ENCODE measurements at regions not wholly inside any gene's neighbourhood (a gene's known extent, or its start where the extent isn't known, plus 50 kb on each side); places are given as distances from the start of the nearest gene placed in this dataset.

DNA sequence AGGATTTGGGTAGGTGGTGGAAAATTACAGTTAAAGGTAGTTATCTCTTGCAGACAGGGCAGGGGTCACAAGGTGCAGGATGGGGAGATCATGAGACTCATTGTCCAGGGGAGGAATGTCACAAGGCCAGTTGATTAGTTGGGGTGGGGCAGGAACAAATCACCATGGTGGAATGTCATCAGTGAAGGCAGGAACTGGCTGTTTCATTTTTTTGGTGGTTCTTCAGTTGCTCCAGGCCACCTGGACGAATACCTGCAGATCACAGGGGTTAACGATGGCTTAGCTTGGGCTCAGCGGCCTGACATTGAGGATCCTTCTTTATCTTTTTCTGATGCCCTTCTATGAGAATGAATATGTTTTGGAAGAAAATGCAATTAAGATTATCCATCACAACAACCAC is 87.1 kb downstream of the KPNA2 start:
- no peak overlapping the region for H2BK5ac ChIP-seq (ENCODE audit: insufficient read length, low read length)
- no peak overlapping the region for H3K4me2 ChIP-seq (ENCODE audit: insufficient read depth, insufficient read length, low read length)
- no peak overlapping the region for H3K4ac ChIP-seq (ENCODE audit: low read depth, low read length)
- H3K27me3 Mint-ChIP-seq (ENCODE audit: low read depth): no peaks in the 10 kb centered on the region
- no peaks in the 10 kb centered on the region for H3K79me1 ChIP-seq (ENCODE audit: insufficient read depth, low read depth, low read length, poor library complexity, severe bottlenecking)
- H3K79me2 ChIP-seq (ENCODE audit: insufficient read depth, low read length): no peaks in the 10 kb centered on the region
- no peak overlapping the region for H2AK5ac ChIP-seq (ENCODE audit: insufficient read length, low read length)
- H3K9me3 ChIP-seq (ENCODE audit: control insufficient read depth, low read depth, low read length): no peaks in the 10 kb centered on the region
- no peak overlapping the region for H4K91ac ChIP-seq (ENCODE audit: insufficient read length, low read depth, low read length)
- H3K4me1 ChIP-seq (ENCODE audit: insufficient read depth, low read length): no peaks in the 10 kb centered on the region
- peaks cover 6 to 14% of the 10 kb centered on the region in 2 experiments for H3K4me1 Mint-ChIP-seq
- no peak overlapping the region for H3K9ac ChIP-seq (ENCODE audit: extremely low read depth, insufficient read length, low read length)
- no peak overlapping the region for H2AFZ ChIP-seq (ENCODE audit: low read length)
- H4K8ac ChIP-seq (replicated peaks; ENCODE audit: insufficient read length, low read depth, low read length): no peak overlapping the region
- no peak for DNase-seq
- no peak overlapping the region for H3K56ac ChIP-seq (ENCODE audit: insufficient read length, low read depth, low read length)
- H3K36me3 Mint-ChIP-seq (ENCODE audit: insufficient read depth in 1 of 3, low read depth in 3 of 3): peaks cover 10 to 35% (median 11%) of the 10 kb centered on the region in 3 experiments
- H2BK20ac ChIP-seq (ENCODE audit: low read depth, low read length, poor library complexity, severe bottlenecking): no peak overlapping the region
- H3K14ac ChIP-seq (ENCODE audit: insufficient read depth, low read length): no peak overlapping the region
- H2BK15ac ChIP-seq (ENCODE audit: low read depth, low read length): no peak overlapping the region
- no CpG with 5 or more reads among the region's 3 CpGs for WGBS (ENCODE audit: extremely low coverage, insufficient read length, low lambda C conversion rate)
- H4K5ac ChIP-seq (ENCODE audit: insufficient read length, low read depth, low read length): no peak overlapping the region
- no peak overlapping the region for H2BK120ac ChIP-seq (ENCODE audit: low read depth, low read length, poor library complexity, severe bottlenecking)
- no peak overlapping the region for H3T11ph ChIP-seq (ENCODE audit: low read length)
- no peak overlapping the region for H3K27ac ChIP-seq (ENCODE audit: insufficient read length, low read depth, low read length)
- no peak overlapping the region for H3K23ac ChIP-seq (ENCODE audit: insufficient read length, low read depth, low read length)
- peak overlapping the region in 1 of 3 experiments; percentile 16; a peak in 2 of 7 replicates for H3K27ac Mint-ChIP-seq
- H3K23me2 ChIP-seq (ENCODE audit: insufficient read length, low read depth, low read length, poor library complexity, severe bottlenecking): no peaks in the 10 kb centered on the region
- no peak overlapping the region for H3K18ac ChIP-seq (ENCODE audit: insufficient read length, low read depth, low read length)
- H2BK12ac ChIP-seq (ENCODE audit: insufficient read length, low read depth, low read length): no peak overlapping the region
- H3K4me3 Mint-ChIP-seq: no peak overlapping the region
- peaks cover 4 to 9% of the 10 kb centered on the region in 2 experiments; a peak in 4 of 5 replicates for H3K9me3 Mint-ChIP-seq
- H4K20me1 ChIP-seq (ENCODE audit: control insufficient read depth, insufficient read depth, insufficient read length): no peaks in the 10 kb centered on the region
- H3K27me3 ChIP-seq (ENCODE audit: insufficient read depth, low read length): no peaks in the 10 kb centered on the region
- TF ChIP-seq, protein P1, sequence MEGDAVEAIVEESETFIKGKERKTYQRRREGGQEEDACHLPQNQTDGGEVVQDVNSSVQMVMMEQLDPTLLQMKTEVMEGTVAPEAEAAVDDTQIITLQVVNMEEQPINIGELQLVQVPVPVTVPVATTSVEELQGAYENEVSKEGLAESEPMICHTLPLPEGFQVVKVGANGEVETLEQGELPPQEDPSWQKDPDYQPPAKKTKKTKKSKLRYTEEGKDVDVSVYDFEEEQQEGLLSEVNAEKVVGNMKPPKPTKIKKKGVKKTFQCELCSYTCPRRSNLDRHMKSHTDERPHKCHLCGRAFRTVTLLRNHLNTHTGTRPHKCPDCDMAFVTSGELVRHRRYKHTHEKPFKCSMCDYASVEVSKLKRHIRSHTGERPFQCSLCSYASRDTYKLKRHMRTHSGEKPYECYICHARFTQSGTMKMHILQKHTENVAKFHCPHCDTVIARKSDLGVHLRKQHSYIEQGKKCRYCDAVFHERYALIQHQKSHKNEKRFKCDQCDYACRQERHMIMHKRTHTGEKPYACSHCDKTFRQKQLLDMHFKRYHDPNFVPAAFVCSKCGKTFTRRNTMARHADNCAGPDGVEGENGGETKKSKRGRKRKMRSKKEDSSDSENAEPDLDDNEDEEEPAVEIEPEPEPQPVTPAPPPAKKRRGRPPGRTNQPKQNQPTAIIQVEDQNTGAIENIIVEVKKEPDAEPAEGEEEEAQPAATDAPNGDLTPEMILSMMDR (conservative IDR thresholded peaks at IDR 0.05): no peak

All from H9 (cell line).